ENCODE measurements at regions not wholly inside any gene's neighbourhood (a gene's known extent, or its start where the extent isn't known, plus 50 kb on each side); places are given as distances from the start of the nearest gene placed in this dataset.

GRCh38 chr14:25895740-25896139, 702.1 kb downstream of the NOVA1 start:
- H3K9ac ChIP-seq (ENCODE audit: low read length): no peak overlapping the region
- H3K4me3 ChIP-seq (ENCODE audit: low read length): no peak overlapping the region
- peaks cover 4% of the 10 kb centered on the region for H3K4me1 ChIP-seq (ENCODE audit: control insufficient read depth, low read depth, low read length)
- no peak overlapping the region for H3K27ac ChIP-seq (ENCODE audit: low read length)
- no peaks in the 10 kb centered on the region for H3K9me3 ChIP-seq (ENCODE audit: control insufficient read depth, low read depth, low read length)
- H3K27me3 ChIP-seq (ENCODE audit: control insufficient read depth, insufficient read depth, low read length): no peaks in the 10 kb centered on the region
- H3K36me3 ChIP-seq (ENCODE audit: control insufficient read depth, low read depth, low read length): no peaks in the 10 kb centered on the region

GRCh38 chr14:25887251-25887878, 710.5 kb downstream of the NOVA1 start:
- Histone ChIP-seq H3K27me3 (ENCODE audit: control insufficient read depth, insufficient read depth, low read length) (no peaks in the 10 kb centered on the region), H3K9ac (ENCODE audit: low read length) (no peak overlapping the region), H3K36me3 (ENCODE audit: control insufficient read depth, low read depth, low read length) (no peaks in the 10 kb centered on the region), H3K4me1 (ENCODE audit: control insufficient read depth, low read depth, low read length) (peaks cover 4% of the 10 kb centered on the region), H3K27ac (ENCODE audit: low read length) (no peak overlapping the region), H3K4me3 (ENCODE audit: low read length) (no peak overlapping the region), H3K9me3 (ENCODE audit: control insufficient read depth, low read depth, low read length) (no peaks in the 10 kb centered on the region)

GRCh38 chr14:25884657-25885056, 713.2 kb downstream of the NOVA1 start:
- H3K36me3 ChIP-seq (ENCODE audit: control insufficient read depth, low read depth, low read length): no peaks in the 10 kb centered on the region
- no peak overlapping the region for H3K9ac ChIP-seq (ENCODE audit: low read length)
- H3K27me3 ChIP-seq (ENCODE audit: control insufficient read depth, insufficient read depth, low read length): no peaks in the 10 kb centered on the region
- H3K4me3 ChIP-seq (ENCODE audit: low read length): no peak overlapping the region
- peaks cover 4% of the 10 kb centered on the region for H3K4me1 ChIP-seq (ENCODE audit: control insufficient read depth, low read depth, low read length)
- no peak overlapping the region for H3K27ac ChIP-seq (ENCODE audit: low read length)
- no peaks in the 10 kb centered on the region for H3K9me3 ChIP-seq (ENCODE audit: control insufficient read depth, low read depth, low read length)

- no peaks in the 10 kb centered on the region for H3K36me3 ChIP-seq (ENCODE audit: control insufficient read depth, low read depth, low read length)
- H3K9me3 ChIP-seq (ENCODE audit: control insufficient read depth, low read depth, low read length): no peaks in the 10 kb centered on the region
- peaks cover 3% of the 10 kb centered on the region for H3K4me1 ChIP-seq (ENCODE audit: control insufficient read depth, low read depth, low read length)
- H3K9ac ChIP-seq (ENCODE audit: low read length): no peak overlapping the region
- H3K4me3 ChIP-seq (ENCODE audit: low read length): no peak overlapping the region
- no peaks in the 10 kb centered on the region for H3K27me3 ChIP-seq (ENCODE audit: control insufficient read depth, insufficient read depth, low read length)
- no peak overlapping the region for H3K27ac ChIP-seq (ENCODE audit: low read length)
These were observed 714.9 kb downstream of the NOVA1 start for GRCh38 chr14:25882899-25883298.

- H3K27me3 ChIP-seq (ENCODE audit: control insufficient read depth, insufficient read depth, low read length): no peaks in the 10 kb centered on the region
- H3K9me3 ChIP-seq (ENCODE audit: control insufficient read depth, low read depth, low read length): no peaks in the 10 kb centered on the region
- H3K27ac ChIP-seq (ENCODE audit: low read length): no peak overlapping the region
- H3K4me1 ChIP-seq (ENCODE audit: control insufficient read depth, low read depth, low read length): no peaks in the 10 kb centered on the region
- no peak overlapping the region for H3K4me3 ChIP-seq (ENCODE audit: low read length)
- H3K9ac ChIP-seq (ENCODE audit: low read length): no peak overlapping the region
- H3K36me3 ChIP-seq (ENCODE audit: control insufficient read depth, low read depth, low read length): no peaks in the 10 kb centered on the region
These were observed 722.4 kb downstream of the NOVA1 start for GRCh38 chr14:25875475-25875874.

GRCh38 chr14:25869854-25870253, 728.0 kb downstream of the NOVA1 start:
- Histone ChIP-seq H3K9me3 (ENCODE audit: control insufficient read depth, low read depth, low read length) (no peaks in the 10 kb centered on the region), H3K9ac (ENCODE audit: low read length) (no peak overlapping the region), H3K4me1 (ENCODE audit: control insufficient read depth, low read depth, low read length) (peaks cover 13% of the 10 kb centered on the region), H3K4me3 (ENCODE audit: low read length) (no peak overlapping the region), H3K36me3 (ENCODE audit: control insufficient read depth, low read depth, low read length) (no peaks in the 10 kb centered on the region), H3K27ac (ENCODE audit: low read length) (no peak overlapping the region), H3K27me3 (ENCODE audit: control insufficient read depth, insufficient read depth, low read length) (no peaks in the 10 kb centered on the region)

GRCh38 chr14:25868521-25869314, 729.1 kb downstream of the NOVA1 start:
- Histone ChIP-seq H3K9ac (ENCODE audit: low read length) (no peak overlapping the region), H3K36me3 (ENCODE audit: control insufficient read depth, low read depth, low read length) (no peaks in the 10 kb centered on the region), H3K27me3 (ENCODE audit: control insufficient read depth, insufficient read depth, low read length) (no peaks in the 10 kb centered on the region), H3K9me3 (ENCODE audit: control insufficient read depth, low read depth, low read length) (no peaks in the 10 kb centered on the region), H3K4me1 (ENCODE audit: control insufficient read depth, low read depth, low read length) (peaks cover 13% of the 10 kb centered on the region), H3K27ac (ENCODE audit: low read length) (no peak overlapping the region), H3K4me3 (ENCODE audit: low read length) (no peak overlapping the region)

- no peaks in the 10 kb centered on the region for H3K9me3 ChIP-seq (ENCODE audit: control insufficient read depth, low read depth, low read length)
These were observed 736.4 kb downstream of the NOVA1 start for GRCh38 chr14:25861406-25861805.

GRCh38 chr14:25848601-25849000, 749.2 kb downstream of the NOVA1 start:
- no peaks in the 10 kb centered on the region for H3K27me3 ChIP-seq (ENCODE audit: control insufficient read depth, insufficient read depth, low read length)
- no peaks in the 10 kb centered on the region for H3K4me1 ChIP-seq (ENCODE audit: control insufficient read depth, low read depth, low read length)
- no peak overlapping the region for H3K27ac ChIP-seq (ENCODE audit: low read length)
- H3K36me3 ChIP-seq (ENCODE audit: control insufficient read depth, low read depth, low read length): no peaks in the 10 kb centered on the region
- H3K4me3 ChIP-seq (ENCODE audit: low read length): no peak overlapping the region
- no peak overlapping the region for H3K9ac ChIP-seq (ENCODE audit: low read length)
- H3K9me3 ChIP-seq (ENCODE audit: control insufficient read depth, low read depth, low read length): no peaks in the 10 kb centered on the region

More at GRCh38 chr14:25861406-25861805, 736.4 kb downstream of the NOVA1 start:
- Histone ChIP-seq H3K27ac (ENCODE audit: low read length) (no peak overlapping the region), H3K27me3 (ENCODE audit: control insufficient read depth, insufficient read depth, low read length) (no peaks in the 10 kb centered on the region), H3K4me3 (ENCODE audit: low read length) (no peak overlapping the region), H3K4me1 (ENCODE audit: control insufficient read depth, low read depth, low read length) (no peaks in the 10 kb centered on the region), H3K9ac (ENCODE audit: low read length) (no peak overlapping the region), H3K36me3 (ENCODE audit: control insufficient read depth, low read depth, low read length) (no peaks in the 10 kb centered on the region)

- Histone ChIP-seq H3K27ac (ENCODE audit: low read length) (no peak overlapping the region), H3K36me3 (ENCODE audit: control insufficient read depth, low read depth, low read length) (no peaks in the 10 kb centered on the region), H3K4me3 (ENCODE audit: low read length) (no peak overlapping the region), H3K9me3 (ENCODE audit: control insufficient read depth, low read depth, low read length) (no peaks in the 10 kb centered on the region), H3K27me3 (ENCODE audit: control insufficient read depth, insufficient read depth, low read length) (no peaks in the 10 kb centered on the region), H3K9ac (ENCODE audit: low read length) (no peak overlapping the region), H3K4me1 (ENCODE audit: control insufficient read depth, low read depth, low read length) (peaks cover 5% of the 10 kb centered on the region)
These were observed 751.6 kb downstream of the NOVA1 start for GRCh38 chr14:25846246-25846645.

- Histone ChIP-seq H3K9ac (ENCODE audit: low read length) (no peak overlapping the region), H3K27me3 (ENCODE audit: control insufficient read depth, insufficient read depth, low read length) (no peaks in the 10 kb centered on the region), H3K27ac (ENCODE audit: low read length) (no peak overlapping the region), H3K9me3 (ENCODE audit: control insufficient read depth, low read depth, low read length) (no peaks in the 10 kb centered on the region), H3K4me1 (ENCODE audit: control insufficient read depth, low read depth, low read length) (peaks cover 5% of the 10 kb centered on the region), H3K36me3 (ENCODE audit: control insufficient read depth, low read depth, low read length) (no peaks in the 10 kb centered on the region), H3K4me3 (ENCODE audit: low read length) (no peak overlapping the region)
These were observed 754.1 kb downstream of the NOVA1 start for GRCh38 chr14:25843481-25844470.
